ENCODE measurements at regions not wholly inside any gene's neighbourhood (a gene's known extent, or its start where the extent isn't known, plus 50 kb on each side); places are given as distances from the start of the nearest gene placed in this dataset.

DNA sequence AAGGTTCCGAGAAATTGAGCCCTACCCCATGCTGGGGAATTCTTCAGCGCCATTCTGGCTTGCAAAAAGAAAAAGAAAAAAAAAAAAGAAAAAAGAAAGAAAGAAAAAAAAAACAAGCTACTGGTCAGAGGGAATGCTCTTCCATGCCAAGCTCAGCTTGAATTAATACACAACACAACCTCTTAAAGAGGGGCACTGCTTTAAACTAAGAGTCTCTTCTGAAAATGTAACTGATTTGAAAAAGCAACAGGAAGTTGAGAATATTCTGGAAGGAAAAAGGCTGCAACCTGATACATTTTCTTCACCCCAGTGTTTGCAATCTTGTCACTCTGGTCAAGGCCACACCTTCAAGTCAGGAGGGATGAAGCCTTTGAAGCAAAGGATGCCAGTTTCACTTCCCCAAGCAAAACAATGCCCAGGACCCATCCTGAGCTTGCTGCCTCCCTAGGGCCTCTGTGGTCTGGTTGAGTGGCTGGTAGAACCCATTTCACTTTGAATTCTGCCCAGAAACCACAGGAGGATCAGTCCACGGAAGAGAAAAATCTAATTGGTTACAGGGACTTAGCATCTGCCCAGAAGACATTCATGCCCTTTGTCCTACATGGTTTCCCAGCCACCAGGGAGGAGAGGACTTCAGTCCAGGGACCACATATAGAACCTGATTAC is 389.7 kb downstream of the SOX9 start:
- DNase-seq (ENCODE audit: insufficient read length, low spot score) (no peak), FAIRE-seq (no peak)
- TF ChIP-seq, protein P1, sequence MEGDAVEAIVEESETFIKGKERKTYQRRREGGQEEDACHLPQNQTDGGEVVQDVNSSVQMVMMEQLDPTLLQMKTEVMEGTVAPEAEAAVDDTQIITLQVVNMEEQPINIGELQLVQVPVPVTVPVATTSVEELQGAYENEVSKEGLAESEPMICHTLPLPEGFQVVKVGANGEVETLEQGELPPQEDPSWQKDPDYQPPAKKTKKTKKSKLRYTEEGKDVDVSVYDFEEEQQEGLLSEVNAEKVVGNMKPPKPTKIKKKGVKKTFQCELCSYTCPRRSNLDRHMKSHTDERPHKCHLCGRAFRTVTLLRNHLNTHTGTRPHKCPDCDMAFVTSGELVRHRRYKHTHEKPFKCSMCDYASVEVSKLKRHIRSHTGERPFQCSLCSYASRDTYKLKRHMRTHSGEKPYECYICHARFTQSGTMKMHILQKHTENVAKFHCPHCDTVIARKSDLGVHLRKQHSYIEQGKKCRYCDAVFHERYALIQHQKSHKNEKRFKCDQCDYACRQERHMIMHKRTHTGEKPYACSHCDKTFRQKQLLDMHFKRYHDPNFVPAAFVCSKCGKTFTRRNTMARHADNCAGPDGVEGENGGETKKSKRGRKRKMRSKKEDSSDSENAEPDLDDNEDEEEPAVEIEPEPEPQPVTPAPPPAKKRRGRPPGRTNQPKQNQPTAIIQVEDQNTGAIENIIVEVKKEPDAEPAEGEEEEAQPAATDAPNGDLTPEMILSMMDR (IDR thresholded peaks at IDR 0.05; ENCODE audit: insufficient read depth, missing control alignments): no peak

DNA sequence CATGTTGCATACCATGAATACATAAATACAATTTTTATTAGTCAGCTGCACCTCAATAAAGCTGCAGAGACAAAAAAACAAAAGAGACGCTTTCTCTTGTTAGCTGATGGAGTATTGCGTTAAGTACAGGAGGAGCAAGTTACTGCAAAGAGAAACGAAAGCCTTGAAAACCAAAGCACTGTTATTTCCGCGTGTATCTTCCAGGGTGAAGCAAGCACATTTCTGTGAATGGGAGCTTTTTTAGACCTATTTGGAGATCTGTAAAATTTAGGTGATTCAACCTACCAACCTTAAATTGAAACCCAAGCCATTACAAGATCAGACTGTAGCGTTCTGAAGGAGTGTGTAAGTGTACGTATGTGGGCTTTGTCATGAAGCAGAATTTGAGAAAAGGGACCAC is 390.4 kb downstream of the SOX9 start:
- FAIRE-seq (no peak), DNase-seq (ENCODE audit: insufficient read length, low spot score) (no peak)
- TF ChIP-seq, protein P1 (IDR thresholded peaks at IDR 0.05; ENCODE audit: insufficient read depth, missing control alignments): no peak

DNA sequence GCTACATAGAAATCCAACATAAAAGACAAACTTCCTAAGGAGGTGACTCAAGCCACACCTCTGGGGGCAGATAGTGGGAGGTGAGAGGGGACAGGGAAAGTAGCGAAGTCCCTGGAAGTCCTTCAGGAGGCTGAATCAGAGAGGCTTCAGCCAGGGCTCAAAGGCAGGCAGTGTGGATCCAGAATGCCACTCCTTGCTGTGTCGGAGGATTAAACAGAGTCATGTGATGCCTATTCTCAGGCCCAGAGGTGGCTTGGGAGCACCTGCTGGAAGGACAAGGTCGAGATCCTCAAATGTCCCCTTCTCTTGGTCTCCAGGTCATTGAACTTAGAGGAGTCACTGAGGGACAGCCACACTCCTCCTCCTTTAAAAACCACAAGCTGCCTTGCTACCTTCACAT is 391.1 kb downstream of the SOX9 start:
- DNase-seq (ENCODE audit: insufficient read length, low spot score) (no peak), FAIRE-seq (no peak)
- TF ChIP-seq, protein P1 (IDR thresholded peaks at IDR 0.05; ENCODE audit: insufficient read depth, missing control alignments): no peak

DNA sequence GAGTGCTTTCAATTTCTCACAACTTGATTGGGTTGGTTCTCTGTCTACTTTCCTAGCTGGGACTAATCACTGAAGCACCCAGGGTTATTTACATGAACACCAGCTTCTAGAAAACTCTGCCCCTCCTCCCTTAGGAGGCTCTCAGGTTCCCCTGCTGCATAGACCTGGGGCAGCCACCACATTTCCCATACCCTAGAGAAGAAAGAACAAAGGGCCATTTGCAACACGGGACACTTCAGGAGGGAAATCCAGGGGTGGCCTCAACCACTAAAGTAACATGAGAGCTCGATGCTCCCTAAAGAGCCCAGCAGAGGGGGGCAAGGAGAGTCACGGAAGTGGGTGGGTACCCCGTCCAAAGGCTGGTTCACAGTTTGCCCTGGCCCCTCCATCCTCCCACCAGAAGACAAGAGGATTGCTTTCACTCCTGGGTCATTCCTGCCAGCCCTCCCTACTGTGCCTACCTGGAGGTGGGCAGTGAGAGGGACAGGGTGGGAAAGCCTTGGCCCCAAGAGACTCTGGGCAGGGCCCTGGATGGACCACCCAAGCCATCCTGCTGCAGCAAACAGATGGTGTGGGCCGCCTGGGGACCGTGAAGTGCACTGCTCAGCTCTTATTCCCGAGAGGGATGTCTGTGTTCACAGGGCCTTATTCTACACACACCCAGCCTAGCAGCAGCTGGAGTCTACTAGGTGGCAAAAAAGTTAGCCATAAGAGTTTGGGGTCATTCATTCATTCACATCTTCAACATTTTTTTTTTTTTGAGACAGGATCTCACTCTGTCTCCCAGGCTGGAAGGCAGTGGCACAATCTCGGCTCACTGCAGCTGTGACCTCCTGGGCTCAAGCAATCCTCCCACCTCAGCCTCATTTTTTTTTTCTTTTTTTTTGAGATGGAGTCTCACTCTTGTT is 392.1 kb downstream of the SOX9 start:
- FAIRE-seq (no peak), DNase-seq (ENCODE audit: insufficient read length, low spot score) (no peak)
- TF ChIP-seq, protein P1 (IDR thresholded peaks at IDR 0.05; ENCODE audit: insufficient read depth, missing control alignments): no peak

DNA sequence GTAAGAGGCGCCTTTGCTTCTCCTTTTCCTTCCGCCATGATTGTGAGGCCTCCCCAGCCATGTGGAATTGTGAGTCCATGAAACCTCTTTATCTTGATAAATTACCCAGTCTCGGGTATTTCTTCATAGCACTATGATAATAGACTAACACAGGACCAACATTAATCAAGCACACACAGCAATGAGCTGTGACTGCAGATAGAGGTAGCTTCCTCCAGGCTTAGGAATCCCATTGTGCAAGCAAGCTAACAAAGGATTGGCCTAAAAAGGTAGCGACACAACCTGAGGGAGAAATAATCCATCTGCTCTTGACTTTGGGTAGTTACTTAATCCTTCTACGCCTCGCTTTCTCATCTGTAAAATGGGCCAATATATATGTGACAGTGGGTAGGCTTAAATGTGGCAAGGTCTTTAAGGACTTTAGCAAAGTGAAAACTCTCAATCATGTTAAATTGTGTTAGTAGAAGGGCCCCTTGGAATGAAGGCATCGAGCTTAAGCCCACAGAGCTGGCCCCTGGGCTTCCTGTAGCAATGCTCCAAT is 393.6 kb downstream of the SOX9 start:
- FAIRE-seq (no peak), DNase-seq (ENCODE audit: insufficient read length, low spot score) (no peak)
- TF ChIP-seq, protein P1 (IDR thresholded peaks at IDR 0.05; ENCODE audit: insufficient read depth, missing control alignments): no peak

DNA sequence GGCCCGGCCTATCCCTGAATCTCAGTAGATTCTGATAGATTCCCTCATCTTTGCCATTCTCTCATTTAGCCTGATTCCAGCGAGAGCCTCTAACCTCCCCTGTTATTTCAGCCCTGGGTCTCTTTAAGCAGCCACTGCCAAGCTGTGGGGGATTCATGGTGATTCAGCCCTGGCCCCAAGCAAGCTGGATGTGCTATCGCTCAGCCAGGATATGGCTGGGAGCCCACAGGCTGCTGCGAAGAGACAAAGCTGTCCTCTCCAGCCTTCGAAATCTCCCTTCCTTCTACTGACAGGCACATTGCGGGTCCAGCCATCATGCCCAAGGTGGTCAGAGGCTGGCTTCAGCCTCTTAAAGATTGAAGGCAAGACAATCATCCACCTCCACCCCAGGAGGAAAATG is 394.1 kb downstream of the SOX9 start:
- TF ChIP-seq, protein P1 (IDR thresholded peaks at IDR 0.05; ENCODE audit: insufficient read depth, missing control alignments): no peak
- DNase-seq (ENCODE audit: insufficient read length, low spot score) (no peak), FAIRE-seq (no peak)
